Hepatocyte (in vitro differentiated cells): ENCODE measurements at regions not wholly inside any gene's neighbourhood (a gene's known extent, or its start where the extent isn't known, plus 50 kb on each side); places are given as distances from the start of the nearest gene placed in this dataset.

Source experiments
- EZH2 ChIP-seq: fragments of 200-600 bp; sonication (generic); IDR thresholded peaks from 2 replicates; pipeline ENCODE4 v1.6.1; 2016; ENCODE audit warnings: antibody characterized with exemption, mild to moderate bottlenecking, borderline replicate concordance
- TF ChIP-seq, protein P1 (sequence below): fragments of 200-600 bp; sonication (generic); IDR thresholded peaks from 2 replicates; pipeline ENCODE4 v1.5.1; 2016; ENCODE audit warnings: antibody characterized with exemption, mild to moderate bottlenecking; ENCODE audit not compliant: poor library complexity

DNA sequence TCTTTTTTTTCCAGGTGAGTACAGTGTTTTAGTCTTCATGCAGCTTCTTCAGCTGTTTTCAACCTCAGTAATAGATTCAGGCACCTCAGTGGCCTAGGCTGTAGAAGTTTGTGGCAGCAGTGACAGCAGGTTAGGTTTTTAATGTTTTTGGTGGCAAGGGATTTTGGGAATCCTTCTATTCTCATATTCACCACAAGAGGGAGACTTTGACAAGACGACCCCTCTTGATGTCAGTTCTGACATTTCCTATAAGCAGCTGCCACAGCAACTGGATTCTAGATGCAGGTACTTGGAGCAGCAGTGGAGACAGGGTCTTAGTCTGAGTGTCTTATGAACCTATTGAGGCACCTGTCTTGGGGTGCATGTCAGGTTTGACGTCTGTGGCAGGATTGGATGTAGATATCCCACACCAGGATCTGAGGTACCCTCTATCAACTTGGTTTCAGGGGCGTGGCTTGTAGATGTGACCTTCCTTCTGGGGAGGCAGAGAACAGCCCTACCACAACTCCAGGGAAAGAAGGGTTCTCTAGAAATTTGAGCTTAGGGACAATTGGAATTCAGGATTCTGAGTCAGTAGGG, 1104.2 kb upstream of the TMPRSS15 start:
- TF ChIP-seq, protein P1, sequence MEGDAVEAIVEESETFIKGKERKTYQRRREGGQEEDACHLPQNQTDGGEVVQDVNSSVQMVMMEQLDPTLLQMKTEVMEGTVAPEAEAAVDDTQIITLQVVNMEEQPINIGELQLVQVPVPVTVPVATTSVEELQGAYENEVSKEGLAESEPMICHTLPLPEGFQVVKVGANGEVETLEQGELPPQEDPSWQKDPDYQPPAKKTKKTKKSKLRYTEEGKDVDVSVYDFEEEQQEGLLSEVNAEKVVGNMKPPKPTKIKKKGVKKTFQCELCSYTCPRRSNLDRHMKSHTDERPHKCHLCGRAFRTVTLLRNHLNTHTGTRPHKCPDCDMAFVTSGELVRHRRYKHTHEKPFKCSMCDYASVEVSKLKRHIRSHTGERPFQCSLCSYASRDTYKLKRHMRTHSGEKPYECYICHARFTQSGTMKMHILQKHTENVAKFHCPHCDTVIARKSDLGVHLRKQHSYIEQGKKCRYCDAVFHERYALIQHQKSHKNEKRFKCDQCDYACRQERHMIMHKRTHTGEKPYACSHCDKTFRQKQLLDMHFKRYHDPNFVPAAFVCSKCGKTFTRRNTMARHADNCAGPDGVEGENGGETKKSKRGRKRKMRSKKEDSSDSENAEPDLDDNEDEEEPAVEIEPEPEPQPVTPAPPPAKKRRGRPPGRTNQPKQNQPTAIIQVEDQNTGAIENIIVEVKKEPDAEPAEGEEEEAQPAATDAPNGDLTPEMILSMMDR: peak; percentile 44
- no peak for TF ChIP-seq EZH2
